ENCODE measurements at regions not wholly inside any gene's neighbourhood (a gene's known extent, or its start where the extent isn't known, plus 50 kb on each side); places are given as distances from the start of the nearest gene placed in this dataset.

DNA sequence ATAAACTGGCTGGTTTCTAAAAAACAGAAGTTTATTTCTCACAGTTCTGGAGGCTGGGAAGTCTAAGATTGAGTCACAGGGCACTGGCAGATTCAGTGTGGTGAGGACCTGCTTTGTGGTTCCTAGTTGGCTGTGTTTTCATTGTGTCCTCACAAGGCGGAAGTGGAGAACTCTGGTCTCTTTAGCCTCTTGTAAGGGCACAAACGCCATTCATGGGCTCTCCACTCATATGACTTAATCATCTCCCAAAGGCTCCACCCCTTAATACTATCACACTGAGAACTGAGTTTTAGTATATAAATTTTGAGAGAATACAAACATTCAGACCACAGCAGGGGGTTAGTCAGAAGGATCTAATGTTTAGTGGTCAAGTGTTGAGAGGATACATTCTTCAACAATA is 208.2 kb downstream of the SEC61B start:
- no peak overlapping the region for H3K4me3 ChIP-seq (ENCODE audit: low read depth, low read length, poor library complexity, severe bottlenecking)
- BruUV-seq (replicated peaks), result no TSS peak
- ChIA-PET POLR2A (ENCODE audit: low non-redundant PET) (no interaction called here), CTCF (no interaction called here)
- intact Hi-C loops (cut with micrococcal nuclease; ENCODE audit: unreplicated experiment), result no loop called here
- TF ChIP-seq EZH2 (IDR thresholded peaks at IDR 0.05; ENCODE audit: borderline replicate concordance, low read depth, low read length, poor library complexity, severe bottlenecking), result no peak
- TF ChIP-seq, protein P1, sequence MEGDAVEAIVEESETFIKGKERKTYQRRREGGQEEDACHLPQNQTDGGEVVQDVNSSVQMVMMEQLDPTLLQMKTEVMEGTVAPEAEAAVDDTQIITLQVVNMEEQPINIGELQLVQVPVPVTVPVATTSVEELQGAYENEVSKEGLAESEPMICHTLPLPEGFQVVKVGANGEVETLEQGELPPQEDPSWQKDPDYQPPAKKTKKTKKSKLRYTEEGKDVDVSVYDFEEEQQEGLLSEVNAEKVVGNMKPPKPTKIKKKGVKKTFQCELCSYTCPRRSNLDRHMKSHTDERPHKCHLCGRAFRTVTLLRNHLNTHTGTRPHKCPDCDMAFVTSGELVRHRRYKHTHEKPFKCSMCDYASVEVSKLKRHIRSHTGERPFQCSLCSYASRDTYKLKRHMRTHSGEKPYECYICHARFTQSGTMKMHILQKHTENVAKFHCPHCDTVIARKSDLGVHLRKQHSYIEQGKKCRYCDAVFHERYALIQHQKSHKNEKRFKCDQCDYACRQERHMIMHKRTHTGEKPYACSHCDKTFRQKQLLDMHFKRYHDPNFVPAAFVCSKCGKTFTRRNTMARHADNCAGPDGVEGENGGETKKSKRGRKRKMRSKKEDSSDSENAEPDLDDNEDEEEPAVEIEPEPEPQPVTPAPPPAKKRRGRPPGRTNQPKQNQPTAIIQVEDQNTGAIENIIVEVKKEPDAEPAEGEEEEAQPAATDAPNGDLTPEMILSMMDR (conservative IDR thresholded peaks at IDR 0.05; ENCODE audit: low read depth, low read length), result no peak
- peaks cover 5% of the 10 kb centered on the region for H3K4me1 ChIP-seq (ENCODE audit: insufficient read depth, low read length, poor library complexity, severe bottlenecking)
- no peaks in the 10 kb centered on the region for H3K36me3 ChIP-seq (ENCODE audit: insufficient read depth, low read length, poor library complexity, severe bottlenecking)
- H3K27ac ChIP-seq (ENCODE audit: low read depth, low read length, poor library complexity, severe bottlenecking), result no peak overlapping the region
- no peaks in the 10 kb centered on the region for H3K27me3 ChIP-seq (replicated peaks; ENCODE audit: insufficient read depth, low read depth, low read length, poor library complexity)
- H3K9me3 ChIP-seq (ENCODE audit: low read depth, low read length, poor library complexity, severe bottlenecking), result no peaks in the 10 kb centered on the region
- no peak for DNase-seq (ENCODE audit: low spot score)

DNA sequence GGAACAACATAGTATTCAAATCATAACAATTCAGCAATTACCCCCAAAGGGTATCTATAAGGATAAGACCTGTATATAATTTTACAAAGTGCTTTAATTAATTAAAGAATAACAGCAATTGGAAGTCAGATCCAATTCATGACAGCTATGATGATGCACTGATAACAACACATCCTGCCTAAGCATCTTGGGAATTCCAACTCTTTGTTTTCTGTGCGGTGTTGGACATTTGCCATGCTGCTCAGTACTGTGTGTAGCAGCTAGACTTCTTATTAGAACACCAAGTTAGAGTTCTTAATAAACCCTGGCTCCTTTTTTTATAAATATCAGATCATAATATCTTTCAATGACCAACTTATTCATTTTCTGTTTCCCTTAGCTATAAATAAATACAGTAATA is 209.0 kb downstream of the SEC61B start:
- peak; percentile 58 for DNase-seq (ENCODE audit: low spot score)
- H3K4me1 ChIP-seq (ENCODE audit: insufficient read depth, low read length, poor library complexity, severe bottlenecking), result peaks cover 5% of the 10 kb centered on the region
- no peak overlapping the region for H3K27ac ChIP-seq (ENCODE audit: low read depth, low read length, poor library complexity, severe bottlenecking)
- H3K36me3 ChIP-seq (ENCODE audit: insufficient read depth, low read length, poor library complexity, severe bottlenecking), result no peaks in the 10 kb centered on the region
- TF ChIP-seq, protein P1 (conservative IDR thresholded peaks at IDR 0.05; ENCODE audit: low read depth, low read length), result no peak
- TF ChIP-seq EZH2 (IDR thresholded peaks at IDR 0.05; ENCODE audit: borderline replicate concordance, low read depth, low read length, poor library complexity, severe bottlenecking), result no peak
- BruUV-seq (replicated peaks), result no TSS peak
- H3K4me3 ChIP-seq (ENCODE audit: low read depth, low read length, poor library complexity, severe bottlenecking), result no peak overlapping the region
- H3K9me3 ChIP-seq (ENCODE audit: low read depth, low read length, poor library complexity, severe bottlenecking), result no peaks in the 10 kb centered on the region
- no peaks in the 10 kb centered on the region for H3K27me3 ChIP-seq (replicated peaks; ENCODE audit: insufficient read depth, low read depth, low read length, poor library complexity)
- intact Hi-C loops (cut with micrococcal nuclease; ENCODE audit: unreplicated experiment), result no loop called here
- CTCF ChIA-PET, result no interaction called here
- POLR2A ChIA-PET (ENCODE audit: low non-redundant PET), result no interaction called here

DNA sequence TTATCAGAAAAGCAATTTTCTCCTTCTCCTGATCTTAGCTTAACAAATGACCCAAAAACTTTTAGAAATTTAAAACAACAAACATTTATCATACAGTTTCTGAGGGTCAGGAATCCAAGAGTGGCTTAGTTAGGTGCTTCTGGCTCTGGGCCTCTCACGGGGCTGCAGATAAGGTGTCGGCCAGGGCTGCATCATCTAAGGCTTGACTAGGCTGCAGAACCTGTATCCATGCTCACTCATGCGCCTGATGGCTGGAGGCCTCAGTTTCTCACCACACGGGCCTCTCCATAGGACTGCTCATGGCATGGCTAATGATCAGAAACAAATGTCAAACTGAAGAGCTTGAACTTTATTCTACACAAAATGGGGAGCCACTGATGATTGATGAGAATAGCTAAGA is 210.0 kb downstream of the SEC61B start:
- Histone ChIP-seq H3K27me3 (replicated peaks; ENCODE audit: insufficient read depth, low read depth, low read length, poor library complexity) (no peaks in the 10 kb centered on the region), H3K4me1 (ENCODE audit: insufficient read depth, low read length, poor library complexity, severe bottlenecking) (peaks cover 5% of the 10 kb centered on the region), H3K36me3 (ENCODE audit: insufficient read depth, low read length, poor library complexity, severe bottlenecking) (no peaks in the 10 kb centered on the region), H3K4me3 (ENCODE audit: low read depth, low read length, poor library complexity, severe bottlenecking) (no peak overlapping the region), H3K27ac (ENCODE audit: low read depth, low read length, poor library complexity, severe bottlenecking) (no peak overlapping the region), H3K9me3 (ENCODE audit: low read depth, low read length, poor library complexity, severe bottlenecking) (no peaks in the 10 kb centered on the region)
- ChIA-PET POLR2A (ENCODE audit: low non-redundant PET) (no interaction called here), CTCF (no interaction called here)
- no TSS peak for BruUV-seq (replicated peaks)
- intact Hi-C loops (cut with micrococcal nuclease; ENCODE audit: unreplicated experiment), result no loop called here
- TF ChIP-seq, protein P1 (conservative IDR thresholded peaks at IDR 0.05; ENCODE audit: low read depth, low read length), result no peak
- no peak for TF ChIP-seq EZH2 (IDR thresholded peaks at IDR 0.05; ENCODE audit: borderline replicate concordance, low read depth, low read length, poor library complexity, severe bottlenecking)
- DNase-seq (ENCODE audit: low spot score), result no peak

Measured in A673 (cell line).